GM12872 (cell line): ENCODE measurements at regions not wholly inside any gene's neighbourhood (a gene's known extent, or its start where the extent isn't known, plus 50 kb on each side); places are given as distances from the start of the nearest gene placed in this dataset.

Source experiments
- TF ChIP-seq, protein P1 (sequence below): IDR thresholded peaks from 3 replicates; pipeline ENCODE4 v1.5.1; 2011; ENCODE audit warnings: low read depth, mild to moderate bottlenecking, low read length, moderate library complexity; ENCODE audit not compliant: insufficient read depth

DNA sequence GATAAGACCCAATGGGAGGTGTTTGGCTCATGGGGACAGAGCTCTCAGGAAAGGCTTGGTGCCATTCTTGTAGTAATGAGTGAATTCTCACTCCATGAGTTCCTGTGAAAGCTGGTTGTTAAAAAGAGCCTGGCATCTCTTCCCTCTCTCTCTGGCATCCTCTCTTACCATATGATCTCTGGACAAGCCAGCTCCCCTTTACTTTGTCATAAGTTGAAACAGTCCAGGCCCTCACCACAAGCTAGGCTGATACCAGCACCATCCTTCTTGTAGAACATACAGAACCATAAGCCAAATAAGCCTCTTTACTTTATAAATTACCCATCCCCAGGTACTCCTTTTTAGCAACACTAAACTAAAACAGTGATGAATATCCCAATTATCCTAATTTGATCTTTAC is 166.9 kb upstream of the TMC3 start:
- TF ChIP-seq, protein P1, sequence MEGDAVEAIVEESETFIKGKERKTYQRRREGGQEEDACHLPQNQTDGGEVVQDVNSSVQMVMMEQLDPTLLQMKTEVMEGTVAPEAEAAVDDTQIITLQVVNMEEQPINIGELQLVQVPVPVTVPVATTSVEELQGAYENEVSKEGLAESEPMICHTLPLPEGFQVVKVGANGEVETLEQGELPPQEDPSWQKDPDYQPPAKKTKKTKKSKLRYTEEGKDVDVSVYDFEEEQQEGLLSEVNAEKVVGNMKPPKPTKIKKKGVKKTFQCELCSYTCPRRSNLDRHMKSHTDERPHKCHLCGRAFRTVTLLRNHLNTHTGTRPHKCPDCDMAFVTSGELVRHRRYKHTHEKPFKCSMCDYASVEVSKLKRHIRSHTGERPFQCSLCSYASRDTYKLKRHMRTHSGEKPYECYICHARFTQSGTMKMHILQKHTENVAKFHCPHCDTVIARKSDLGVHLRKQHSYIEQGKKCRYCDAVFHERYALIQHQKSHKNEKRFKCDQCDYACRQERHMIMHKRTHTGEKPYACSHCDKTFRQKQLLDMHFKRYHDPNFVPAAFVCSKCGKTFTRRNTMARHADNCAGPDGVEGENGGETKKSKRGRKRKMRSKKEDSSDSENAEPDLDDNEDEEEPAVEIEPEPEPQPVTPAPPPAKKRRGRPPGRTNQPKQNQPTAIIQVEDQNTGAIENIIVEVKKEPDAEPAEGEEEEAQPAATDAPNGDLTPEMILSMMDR: no peak

DNA sequence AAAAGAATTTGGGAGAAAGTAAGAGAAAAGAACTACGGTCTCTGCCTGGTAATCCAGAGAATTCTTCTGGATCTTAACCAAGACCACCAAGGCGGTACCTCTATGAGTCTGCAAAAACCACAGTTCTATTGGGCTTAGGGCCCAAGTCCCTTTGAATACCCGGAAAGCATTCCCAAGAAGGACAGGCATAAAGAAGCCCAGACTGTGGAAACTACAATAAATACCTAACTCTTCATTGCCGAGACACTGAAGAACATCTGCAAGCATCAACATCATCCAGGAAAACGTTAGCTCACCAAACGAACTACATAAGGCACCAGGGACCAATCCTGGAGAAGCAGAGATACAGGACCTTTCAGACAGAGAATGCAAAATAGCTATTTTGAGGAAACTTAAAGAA is 162.3 kb upstream of the TMC3 start:
- TF ChIP-seq, protein P1: no peak

DNA sequence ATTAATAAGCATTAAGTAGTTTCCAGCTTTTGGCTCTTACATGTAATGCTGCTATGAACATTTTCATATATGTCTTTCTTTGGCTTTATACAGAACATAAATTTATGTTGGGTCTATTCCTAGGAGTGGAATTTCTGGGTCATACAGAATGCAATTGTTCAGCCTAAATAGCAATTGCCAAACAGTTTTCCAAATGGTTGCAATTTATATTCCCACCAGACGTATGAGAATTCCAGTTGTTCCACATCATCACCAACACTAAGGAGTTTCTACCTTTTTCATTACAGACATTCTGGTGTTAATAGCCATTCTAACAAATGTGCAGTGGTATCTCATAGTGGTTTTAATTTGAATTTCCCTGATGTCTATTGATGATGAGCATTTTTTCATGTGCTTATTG is 160.1 kb upstream of the TMC3 start:
- TF ChIP-seq, protein P1: no peak

DNA sequence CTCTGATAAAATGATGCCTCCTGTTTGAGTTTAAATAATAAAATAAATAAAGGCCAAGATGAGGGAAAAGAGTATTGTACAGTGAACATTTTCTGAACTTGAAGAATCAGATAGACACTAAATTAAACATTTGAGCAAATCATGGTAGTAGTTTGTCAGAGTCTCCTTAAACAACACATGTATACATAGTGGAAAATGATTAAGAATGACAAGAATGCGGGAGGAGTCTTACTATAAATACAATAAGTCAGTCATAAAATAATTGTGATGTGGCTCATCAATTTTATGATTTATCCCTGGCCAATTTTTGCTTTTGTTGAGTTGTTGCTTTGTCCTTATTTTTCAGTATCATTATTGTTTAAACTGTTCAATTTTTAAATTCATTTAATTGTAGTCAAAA is 158.0 kb upstream of the TMC3 start:
- TF ChIP-seq, protein P1: no peak

DNA sequence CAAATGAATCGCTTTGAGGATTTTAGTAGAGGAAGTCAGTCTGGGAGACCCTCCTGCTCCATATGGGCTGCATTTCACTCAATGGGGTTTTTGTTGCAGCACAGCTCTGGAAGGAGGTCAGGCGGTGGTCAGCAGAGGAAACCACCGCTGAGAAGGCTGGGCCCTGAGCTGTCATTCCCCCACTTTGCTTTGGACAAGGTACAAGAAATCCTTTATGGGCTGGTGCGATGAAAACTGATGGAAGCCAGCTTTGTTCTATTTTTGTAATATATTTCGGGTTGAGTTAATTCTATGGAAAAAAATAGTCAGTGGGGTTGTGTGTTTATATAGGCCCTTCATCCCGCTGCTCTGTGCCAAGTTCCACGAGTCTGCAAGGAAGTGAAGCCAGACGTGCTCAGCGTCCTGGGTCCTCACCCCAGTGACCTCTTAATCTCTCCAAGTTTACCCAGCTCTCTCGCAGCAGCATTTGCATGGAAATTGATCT is 157.1 kb upstream of the TMC3 start:
- TF ChIP-seq, protein P1: no peak

DNA sequence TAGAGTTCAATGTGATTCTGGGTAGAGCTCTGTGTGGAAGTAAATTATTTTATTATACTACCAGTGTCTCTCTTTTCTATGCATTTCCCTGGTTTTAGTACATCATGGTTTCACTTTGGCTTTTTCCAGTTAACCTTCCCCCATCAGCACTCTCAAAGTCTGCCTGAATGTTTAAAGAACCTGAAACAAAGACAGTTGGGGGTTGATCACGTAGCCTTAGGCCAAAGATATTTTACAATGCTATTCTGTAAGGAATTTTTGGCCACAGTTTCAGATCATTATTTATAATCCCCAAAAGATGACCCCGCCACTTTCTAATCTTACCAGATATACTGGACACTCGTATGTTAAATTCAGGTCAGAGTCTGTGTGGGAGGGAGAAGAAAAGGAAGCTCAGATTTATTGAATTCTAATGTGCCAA is 156.3 kb upstream of the TMC3 start:
- TF ChIP-seq, protein P1: no peak

DNA sequence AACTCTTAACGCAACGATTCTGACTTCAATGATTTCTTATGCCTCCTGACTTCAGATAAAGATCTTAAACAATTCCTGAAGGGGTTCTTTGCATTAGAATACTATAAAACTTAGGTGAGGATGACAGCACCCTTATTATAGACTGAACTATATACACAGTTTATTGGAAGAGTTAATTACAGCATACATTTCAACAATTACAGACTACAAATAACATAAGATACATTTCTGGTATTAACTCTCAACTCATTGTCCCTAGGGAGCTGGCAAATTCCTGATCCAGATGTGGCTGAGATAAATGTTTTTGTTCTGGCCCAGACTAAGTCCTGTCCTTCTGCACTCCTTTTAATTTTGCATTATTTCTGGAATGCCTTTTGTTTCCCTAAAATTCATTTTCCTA is 155.5 kb upstream of the TMC3 start:
- TF ChIP-seq, protein P1: no peak

DNA sequence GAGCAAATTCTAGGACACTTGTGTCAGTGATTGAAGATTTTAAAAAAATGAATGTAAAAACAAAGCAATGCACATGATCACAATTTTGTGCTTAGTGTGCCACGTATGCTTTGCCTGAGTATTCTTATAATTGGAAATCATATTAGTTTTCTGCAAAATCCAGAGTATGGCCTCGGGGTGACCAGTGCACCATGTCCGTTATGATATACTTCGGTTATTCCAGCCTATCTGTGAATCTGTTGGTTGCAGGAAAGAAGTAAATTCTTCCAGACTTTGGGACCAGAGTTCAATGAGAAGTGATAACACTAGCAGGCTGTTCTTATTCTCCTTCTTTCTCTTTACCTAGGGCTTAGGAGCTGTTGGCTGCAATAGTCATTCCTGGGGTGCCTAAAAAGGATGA is 152.0 kb upstream of the TMC3 start:
- TF ChIP-seq, protein P1: no peak
